Suprapubic skin (tissue), 3 donors: ENCODE measurements at regions not wholly inside any gene's neighbourhood (a gene's known extent, or its start where the extent isn't known, plus 50 kb on each side); places are given as distances from the start of the nearest gene placed in this dataset.

Experiments used
- CTCF ChIP-seq, 2 donors: fragments of 200-600 bp in 1 of 2; fragments of 450-650 bp in 1 of 2; sonication (generic) in 1 of 2; IDR thresholded peaks; one replicate each; pipeline ENCODE4 v1.5.1; 2016 to 2019; ENCODE audit warnings: antibody characterized with exemption in 2 of 2, mild to moderate bottlenecking in 1 of 2, moderate library complexity in 1 of 2
- EP300 ChIP-seq: sonication (generic); formaldehyde crosslinking; IDR thresholded peaks from one replicate; pipeline ENCODE4 v1.6.1; 2017; ENCODE audit warnings: antibody characterized with exemption
- POLR2A ChIP-seq, 2 donors: fragments of 450-650 bp; IDR thresholded peaks; one replicate each; pipeline ENCODE4 v1.6.1; 2017; ENCODE audit warnings: antibody characterized with exemption in 2 of 2, mild to moderate bottlenecking in 2 of 2, moderate library complexity in 2 of 2

- TF ChIP-seq POLR2A (IDR thresholded peaks at IDR 0.05), result no peak
- TF ChIP-seq EP300, result no peak
- peak in 1 of 2 donors; percentile 17 for TF ChIP-seq CTCF (IDR thresholded peaks at IDR 0.05)
These were observed 77.6 kb upstream of the CHRM3 start for GRCh38 chr1:239308701-239309333.
